B cell (primary cell): ENCODE measurements at regions not wholly inside any gene's neighbourhood (a gene's known extent, or its start where the extent isn't known, plus 50 kb on each side); places are given as distances from the start of the nearest gene placed in this dataset.

ENCODE experiments used
- CTCF ChIP-seq: fragments of 200-600 bp; IDR thresholded peaks from one replicate; pipeline ENCODE4 v1.8.0; 2022; ENCODE audit warnings: antibody characterized with exemption, mild to moderate bottlenecking
- EZH2 ChIP-seq: IDR thresholded peaks from 2 replicates; pipeline ENCODE4 v1.6.1; 2012; ENCODE audit warnings: borderline replicate concordance, low read depth, mild to moderate bottlenecking, moderate library complexity, low read length; ENCODE audit not compliant: insufficient read depth, poor library complexity, severe bottlenecking

DNA sequence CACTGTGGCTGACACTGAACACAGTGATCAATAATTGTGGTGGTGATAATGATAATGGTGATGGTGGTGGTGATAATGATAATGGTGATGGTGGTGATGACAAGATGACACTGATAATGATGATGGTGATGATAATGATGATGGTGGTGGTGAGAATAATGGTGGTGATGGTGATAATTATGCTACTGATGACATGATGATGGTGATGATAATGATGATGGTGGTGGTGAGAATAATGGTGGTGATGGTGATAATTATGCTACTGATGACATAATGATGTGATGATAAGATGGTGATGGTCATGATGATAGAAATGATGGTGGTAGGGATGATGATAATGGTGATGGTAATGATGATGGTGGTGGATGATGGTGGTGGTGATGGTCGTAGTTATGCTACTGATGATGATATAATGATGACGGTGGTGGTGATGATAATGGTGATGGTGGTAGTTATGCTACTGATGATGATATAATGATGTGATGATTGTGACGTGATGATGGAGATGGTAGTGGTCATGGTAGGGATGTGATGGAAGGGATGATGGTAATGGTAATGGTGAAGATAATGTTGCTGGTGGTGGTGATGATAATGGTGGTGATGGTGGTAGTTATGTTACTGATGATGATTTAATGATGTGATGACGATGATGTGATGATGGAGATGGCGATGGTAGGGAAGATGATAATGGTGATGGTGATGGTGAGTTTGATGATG, 356.5 kb upstream of the CDH4 start:
- no peak for TF ChIP-seq EZH2
- no peak for TF ChIP-seq CTCF
